ENCODE measurements at regions not wholly inside any gene's neighbourhood (a gene's known extent, or its start where the extent isn't known, plus 50 kb on each side); places are given as distances from the start of the nearest gene placed in this dataset.
A peak's percentile ranks its signal among the peaks of the same experiment; 100 is the strongest.

- DNase-seq = no peak
Measured at GRCh38 chr5:174409070-174409469, 315.3 kb upstream of the MSX2 start.

- DNase-seq = no peak
Measured at GRCh38 chr5:174409971-174410370, 314.4 kb upstream of the MSX2 start.

GRCh38 chr5:174410716-174411478 lies 313.5 kb upstream of the MSX2 start:
- no peak for DNase-seq

- no peak for DNase-seq
Measured at GRCh38 chr5:174411479-174411819, 312.9 kb upstream of the MSX2 start.

GRCh38 chr5:174412374-174412773 lies 312.0 kb upstream of the MSX2 start:
- no peak for DNase-seq

- no peak for DNase-seq
Measured at GRCh38 chr5:174412941-174413340, 311.4 kb upstream of the MSX2 start.

- DNase-seq = no peak
Measured at GRCh38 chr5:174413567-174414314, 310.6 kb upstream of the MSX2 start.

- no peak for DNase-seq
Measured at GRCh38 chr5:174414315-174414710, 310.1 kb upstream of the MSX2 start.

GRCh38 chr5:174418809-174419539 lies 305.4 kb upstream of the MSX2 start:
- no peak for DNase-seq

GRCh38 chr5:174419540-174420132 lies 304.7 kb upstream of the MSX2 start:
- peak; percentile 21 to 96 (median 82) for DNase-seq

- DNase-seq = no peak
Measured at GRCh38 chr5:174420651-174421407, 303.6 kb upstream of the MSX2 start.

- no peak for DNase-seq
Measured at GRCh38 chr5:174421408-174421805, 303.0 kb upstream of the MSX2 start.

GRCh38 chr5:174423558-174423957 lies 300.8 kb upstream of the MSX2 start:
- no peak for DNase-seq

- DNase-seq = peak in 42 of 51 donors; percentile 5 to 81 (median 40)
Measured at GRCh38 chr5:174424219-174425053, 299.9 kb upstream of the MSX2 start.

- no peak for DNase-seq
Measured at GRCh38 chr5:174425271-174425963, 299.0 kb upstream of the MSX2 start.

- no peak for DNase-seq
Measured at GRCh38 chr5:174425964-174426290, 298.5 kb upstream of the MSX2 start.

GRCh38 chr5:174426388-174426787 lies 298.0 kb upstream of the MSX2 start:
- DNase-seq = no peak

GRCh38 chr5:174426851-174427250 lies 297.5 kb upstream of the MSX2 start:
- DNase-seq = no peak

GRCh38 chr5:174427304-174427703 lies 297.1 kb upstream of the MSX2 start:
- no peak for DNase-seq

- DNase-seq = no peak
Measured at GRCh38 chr5:174428895-174429294, 295.5 kb upstream of the MSX2 start.

Measured in hypothalamus (tissue), 51 donors.